OCI-LY1 (cell line): ENCODE measurements at regions not wholly inside any gene's neighbourhood (a gene's known extent, or its start where the extent isn't known, plus 50 kb on each side); places are given as distances from the start of the nearest gene placed in this dataset.

Experiments used
- H2AFZ ChIP-seq: fragments of 200-600 bp; sonication (generic), shearing (Covaris generic); 2 replicates; pipeline ENCODE4 v1.6.0; 2014; ENCODE audit warnings: antibody characterized with exemption, mild to moderate bottlenecking, low read length
- H3F3A ChIP-seq: fragments of 200-600 bp; sonication (generic), shearing (Covaris generic); 2 replicates; pipeline ENCODE4 v1.6.0; 2014; ENCODE audit warnings: mild to moderate bottlenecking, antibody characterized with exemption, low read length, moderate library complexity; ENCODE audit not compliant: insufficient read depth
- H3K27ac ChIP-seq: fragments of 200-600 bp; sonication (generic); 2 replicates; pipeline ENCODE4 v1.5.1; 2014; ENCODE audit warnings: low read length, mixed run types, mild to moderate bottlenecking, low read depth; ENCODE audit not compliant: poor library complexity, severe bottlenecking
- H3K27me3 ChIP-seq: fragments of 200-600 bp; sonication (generic); 2 replicates; pipeline ENCODE4 v1.6.0; 2014; ENCODE audit warnings: antibody characterized with exemption, mild to moderate bottlenecking, low read length, moderate library complexity; ENCODE audit not compliant: insufficient read depth
- H3K36me3 ChIP-seq: fragments of 200-600 bp; sonication (generic); 2 replicates; pipeline ENCODE4 v1.6.1; 2014; ENCODE audit warnings: mild to moderate bottlenecking, antibody characterized with exemption, low read length, moderate library complexity, mixed read lengths; ENCODE audit not compliant: insufficient read depth
- H3K4me1 ChIP-seq: fragments of 200-600 bp; sonication (generic); 2 replicates; pipeline ENCODE4 v1.5.1; 2014; ENCODE audit warnings: mild to moderate bottlenecking, low read length, moderate library complexity; ENCODE audit not compliant: insufficient read depth, severe bottlenecking
- H3K4me2 ChIP-seq: fragments of 200-600 bp; sonication (generic), shearing (Covaris generic); 2 replicates; pipeline ENCODE4 v1.6.1; 2014; ENCODE audit warnings: low read length
- H3K4me3 ChIP-seq: fragments of 200-600 bp; sonication (generic); 2 replicates; pipeline ENCODE4 v1.5.1; 2014; ENCODE audit warnings: low read length, low read depth, mild to moderate bottlenecking, mixed read lengths; ENCODE audit not compliant: poor library complexity, severe bottlenecking
- H3K79me2 ChIP-seq: fragments of 200-600 bp; shearing (Covaris generic); 2 replicates; pipeline ENCODE4 v1.6.1; 2016; ENCODE audit warnings: mixed run types, low read length, mixed read lengths; ENCODE audit not compliant: insufficient read depth
- H3K9ac ChIP-seq: fragments of 200-600 bp; sonication (generic), shearing (Covaris generic); 2 replicates; pipeline ENCODE4 v1.6.1; 2014; ENCODE audit warnings: mild to moderate bottlenecking, low read length, mixed read lengths
- H3K9me2 ChIP-seq: fragments of 200-600 bp; sonication (generic), shearing (Covaris generic); 2 replicates; pipeline ENCODE4 v1.6.1; 2014; ENCODE audit warnings: low read depth, mild to moderate bottlenecking, low read length, mixed read lengths
- H3K9me3 ChIP-seq: fragments of 200-600 bp; shearing (Covaris generic); 2 replicates; pipeline ENCODE4 v1.6.1; 2014; ENCODE audit warnings: low read length, mixed read lengths
- H4K20me1 ChIP-seq: fragments of 200-600 bp; sonication (generic), shearing (Covaris generic); 2 replicates; pipeline ENCODE4 v1.6.0; 2016; ENCODE audit warnings: mild to moderate bottlenecking, low read length; ENCODE audit not compliant: insufficient read depth
- EZH2 ChIP-seq: fragments of 200-600 bp; sonication (generic), shearing (Covaris generic); IDR thresholded peaks from 2 replicates; pipeline ENCODE4 v1.8.0; 2017; ENCODE audit warnings: borderline replicate concordance, mixed run types, mild to moderate bottlenecking, antibody characterized with exemption, low read length, moderate library complexity, mixed read lengths
- TF ChIP-seq, protein P1 (sequence below): fragments of 200-600 bp; sonication (generic), shearing (Covaris generic); IDR thresholded peaks from 2 replicates; pipeline ENCODE4 v1.5.1; 2017; ENCODE audit warnings: mild to moderate bottlenecking, antibody characterized with exemption, low read length, moderate library complexity, mixed read lengths

DNA sequence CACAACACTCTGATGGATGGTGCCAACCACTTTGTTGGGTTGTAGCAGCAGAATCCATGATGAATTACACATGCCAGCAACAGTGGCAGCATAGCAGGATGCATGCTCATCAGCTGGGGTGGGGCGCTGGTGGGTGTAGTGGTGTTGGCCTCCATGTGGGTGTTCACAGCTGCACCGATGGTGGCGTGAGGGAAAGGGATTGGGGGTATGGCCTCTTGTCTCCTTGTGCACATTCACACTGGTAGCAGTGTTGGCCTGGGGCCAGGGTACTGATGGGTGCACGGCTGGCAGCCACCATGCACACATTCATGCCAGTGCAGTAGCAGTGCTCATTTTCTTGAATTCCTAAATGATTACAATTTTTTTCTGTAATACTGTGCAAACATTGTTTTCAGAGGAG is 2748.8 kb upstream of the PCDH20 start:
- no peak for TF ChIP-seq EZH2
- TF ChIP-seq, protein P1, sequence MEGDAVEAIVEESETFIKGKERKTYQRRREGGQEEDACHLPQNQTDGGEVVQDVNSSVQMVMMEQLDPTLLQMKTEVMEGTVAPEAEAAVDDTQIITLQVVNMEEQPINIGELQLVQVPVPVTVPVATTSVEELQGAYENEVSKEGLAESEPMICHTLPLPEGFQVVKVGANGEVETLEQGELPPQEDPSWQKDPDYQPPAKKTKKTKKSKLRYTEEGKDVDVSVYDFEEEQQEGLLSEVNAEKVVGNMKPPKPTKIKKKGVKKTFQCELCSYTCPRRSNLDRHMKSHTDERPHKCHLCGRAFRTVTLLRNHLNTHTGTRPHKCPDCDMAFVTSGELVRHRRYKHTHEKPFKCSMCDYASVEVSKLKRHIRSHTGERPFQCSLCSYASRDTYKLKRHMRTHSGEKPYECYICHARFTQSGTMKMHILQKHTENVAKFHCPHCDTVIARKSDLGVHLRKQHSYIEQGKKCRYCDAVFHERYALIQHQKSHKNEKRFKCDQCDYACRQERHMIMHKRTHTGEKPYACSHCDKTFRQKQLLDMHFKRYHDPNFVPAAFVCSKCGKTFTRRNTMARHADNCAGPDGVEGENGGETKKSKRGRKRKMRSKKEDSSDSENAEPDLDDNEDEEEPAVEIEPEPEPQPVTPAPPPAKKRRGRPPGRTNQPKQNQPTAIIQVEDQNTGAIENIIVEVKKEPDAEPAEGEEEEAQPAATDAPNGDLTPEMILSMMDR, result no peak
- no peak overlapping the region for H3K4me2 ChIP-seq
- no peak overlapping the region for H3K4me3 ChIP-seq
- no peaks in the 10 kb centered on the region for H3K36me3 ChIP-seq
- H2AFZ ChIP-seq, result no peak overlapping the region
- no peaks in the 10 kb centered on the region for H3F3A ChIP-seq
- no peaks in the 10 kb centered on the region for H3K27me3 ChIP-seq
- H3K9me2 ChIP-seq, result no peaks in the 10 kb centered on the region
- no peaks in the 10 kb centered on the region for H4K20me1 ChIP-seq
- H3K9ac ChIP-seq, result no peak overlapping the region
- H3K79me2 ChIP-seq, result no peaks in the 10 kb centered on the region
- no peaks in the 10 kb centered on the region for H3K4me1 ChIP-seq
- no peaks in the 10 kb centered on the region for H3K9me3 ChIP-seq
- no peak overlapping the region for H3K27ac ChIP-seq

- H2AFZ ChIP-seq, result no peak overlapping the region
These were observed 2744.8 kb upstream of the PCDH20 start for GRCh38 chr13:64160479-64160878.

DNA sequence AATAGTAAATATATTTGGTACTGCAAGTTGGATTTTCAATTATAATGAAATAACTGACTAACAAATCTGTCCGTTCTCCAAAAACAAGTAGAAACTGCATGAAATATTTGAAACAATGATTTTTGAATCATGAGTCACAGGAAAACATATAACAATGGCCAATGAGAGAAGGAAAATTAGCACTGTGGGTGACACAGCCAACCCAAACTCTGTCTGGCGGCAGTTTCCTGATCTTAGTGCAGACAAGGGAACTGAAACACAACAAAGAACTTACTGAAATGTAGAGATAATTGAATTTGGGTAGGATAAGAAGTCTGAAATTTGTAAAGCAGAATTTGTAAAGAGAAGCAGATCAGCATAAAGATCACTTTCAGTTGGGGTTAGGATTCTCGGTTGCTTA is 2743.3 kb upstream of the PCDH20 start:
- Histone ChIP-seq H3K36me3 (no peaks in the 10 kb centered on the region), H3K27me3 (no peaks in the 10 kb centered on the region), H3K79me2 (no peaks in the 10 kb centered on the region), H3K9ac (no peak overlapping the region), H4K20me1 (no peaks in the 10 kb centered on the region), H3K4me3 (no peak overlapping the region), H3K27ac (no peak overlapping the region), H3K4me1 (peaks cover 9% of the 10 kb centered on the region), H2AFZ (no peak overlapping the region), H3K9me3 (no peaks in the 10 kb centered on the region), H3F3A (no peaks in the 10 kb centered on the region), H3K9me2 (no peaks in the 10 kb centered on the region), H3K4me2 (no peak overlapping the region)
- TF ChIP-seq, protein P1, result no peak
- no peak for TF ChIP-seq EZH2

More at GRCh38 chr13:64160479-64160878, 2744.8 kb upstream of the PCDH20 start:
- Histone ChIP-seq H3K27me3 (no peaks in the 10 kb centered on the region), H4K20me1 (no peaks in the 10 kb centered on the region), H3K27ac (no peak overlapping the region), H3K4me1 (peaks cover 9% of the 10 kb centered on the region), H3K9me2 (no peaks in the 10 kb centered on the region), H3K4me3 (no peak overlapping the region), H3F3A (no peaks in the 10 kb centered on the region), H3K9me3 (no peaks in the 10 kb centered on the region), H3K79me2 (no peaks in the 10 kb centered on the region), H3K9ac (no peak overlapping the region), H3K4me2 (no peak overlapping the region), H3K36me3 (no peaks in the 10 kb centered on the region)
- TF ChIP-seq EZH2, result no peak
- TF ChIP-seq, protein P1, result no peak
